CD4-positive, alpha-beta T cell treated with Interleukin-15 for 1 hour (primary cell): ENCODE measurements at regions not wholly inside any gene's neighbourhood (a gene's known extent, or its start where the extent isn't known, plus 50 kb on each side); places are given as distances from the start of the nearest gene placed in this dataset.

Experiments
- DNase-seq: peaks from one replicate; pipeline ENCODE4 v3.0.0-alpha.2; 2020

GRCh38 chr10:3510741-3511140, 274.3 kb downstream of the KLF6 start:
- no peak for DNase-seq

- DNase-seq = no peak
These were observed 275.7 kb downstream of the KLF6 start for GRCh38 chr10:3509355-3509754.

GRCh38 chr10:3503299-3503698, 281.7 kb downstream of the KLF6 start:
- no peak for DNase-seq

DNA sequence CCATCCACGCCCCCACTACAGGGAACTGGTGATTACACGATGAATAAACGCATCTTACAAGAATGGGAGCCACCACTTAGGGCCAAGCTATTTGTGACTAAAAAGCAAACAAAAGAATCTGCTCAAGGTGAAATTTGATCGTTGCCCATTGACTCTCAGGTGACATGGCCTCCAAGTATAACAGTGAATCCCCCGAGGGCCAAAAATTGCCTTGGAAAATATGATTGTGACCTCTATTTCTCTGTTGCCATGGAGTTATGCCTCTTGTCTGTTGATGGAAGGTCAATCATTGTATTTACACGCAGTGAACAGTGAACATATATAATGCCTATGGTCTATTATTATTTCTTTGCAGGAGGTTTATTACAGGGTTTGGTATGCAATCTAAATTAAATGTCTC, 282.3 kb downstream of the KLF6 start:
- DNase-seq = no peak

GRCh38 chr10:3500408-3500856, 284.6 kb downstream of the KLF6 start:
- no peak for DNase-seq

GRCh38 chr10:3499120-3499519, 285.9 kb downstream of the KLF6 start:
- no peak for DNase-seq

DNA sequence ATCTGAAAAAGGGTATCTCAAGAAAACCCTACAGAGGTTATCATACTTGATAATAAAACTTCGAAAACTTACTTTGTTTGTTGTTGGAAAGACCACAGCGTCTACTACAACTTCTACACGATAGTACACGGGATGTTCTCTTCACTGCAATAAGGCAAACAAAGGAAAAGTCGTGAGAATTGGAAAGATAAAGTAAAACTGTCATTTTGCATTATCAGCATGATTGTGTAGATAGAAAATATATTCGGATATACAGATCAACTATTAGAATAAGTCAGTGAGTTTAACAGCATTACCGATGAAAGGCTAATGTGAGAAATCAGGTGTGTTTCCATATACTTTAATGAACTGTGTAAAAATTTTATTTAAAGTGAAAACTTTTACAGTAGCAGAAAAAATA, 287.4 kb downstream of the KLF6 start:
- DNase-seq = no peak

- no peak for DNase-seq
These were observed 288.9 kb downstream of the KLF6 start for GRCh38 chr10:3496138-3496537.

DNA sequence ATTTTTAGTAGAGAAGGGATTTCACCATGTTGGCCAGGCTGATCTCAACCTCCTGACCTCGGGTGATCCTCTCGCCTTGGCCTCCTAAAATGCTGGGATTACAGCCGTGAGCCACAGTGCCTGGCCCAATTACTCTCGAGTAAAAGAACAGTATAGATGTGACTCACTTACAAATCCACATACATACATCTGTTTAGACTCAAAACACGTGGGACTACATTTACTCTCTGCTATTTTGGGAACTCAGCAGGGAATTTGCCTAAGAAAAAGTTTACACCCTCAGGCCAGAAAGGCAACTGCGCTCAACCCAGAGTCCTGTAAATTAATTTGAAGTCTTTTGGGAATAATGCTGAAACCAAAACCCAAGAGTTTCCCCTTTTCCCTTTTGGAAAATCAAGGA, 289.7 kb downstream of the KLF6 start:
- DNase-seq = no peak

DNA sequence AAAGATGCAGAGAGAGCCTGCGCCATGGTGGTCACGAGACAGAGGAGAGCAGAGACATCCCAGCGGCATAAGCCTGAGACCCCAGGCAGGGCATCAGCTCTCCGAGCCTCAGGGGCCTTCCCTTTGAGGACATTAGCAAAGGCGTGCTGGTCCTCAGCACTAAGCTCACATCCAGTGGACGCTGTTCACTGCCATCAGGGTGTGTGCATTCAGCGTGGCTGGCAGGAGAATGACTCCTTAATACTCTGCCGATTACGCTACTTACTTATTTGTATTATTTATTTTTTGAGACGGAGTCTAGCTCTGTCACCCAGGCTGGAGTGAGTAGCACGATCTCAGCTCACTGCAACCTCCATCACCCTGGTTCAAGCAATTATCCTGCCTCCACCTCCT, 290.2 kb downstream of the KLF6 start:
- DNase-seq = no peak

DNA sequence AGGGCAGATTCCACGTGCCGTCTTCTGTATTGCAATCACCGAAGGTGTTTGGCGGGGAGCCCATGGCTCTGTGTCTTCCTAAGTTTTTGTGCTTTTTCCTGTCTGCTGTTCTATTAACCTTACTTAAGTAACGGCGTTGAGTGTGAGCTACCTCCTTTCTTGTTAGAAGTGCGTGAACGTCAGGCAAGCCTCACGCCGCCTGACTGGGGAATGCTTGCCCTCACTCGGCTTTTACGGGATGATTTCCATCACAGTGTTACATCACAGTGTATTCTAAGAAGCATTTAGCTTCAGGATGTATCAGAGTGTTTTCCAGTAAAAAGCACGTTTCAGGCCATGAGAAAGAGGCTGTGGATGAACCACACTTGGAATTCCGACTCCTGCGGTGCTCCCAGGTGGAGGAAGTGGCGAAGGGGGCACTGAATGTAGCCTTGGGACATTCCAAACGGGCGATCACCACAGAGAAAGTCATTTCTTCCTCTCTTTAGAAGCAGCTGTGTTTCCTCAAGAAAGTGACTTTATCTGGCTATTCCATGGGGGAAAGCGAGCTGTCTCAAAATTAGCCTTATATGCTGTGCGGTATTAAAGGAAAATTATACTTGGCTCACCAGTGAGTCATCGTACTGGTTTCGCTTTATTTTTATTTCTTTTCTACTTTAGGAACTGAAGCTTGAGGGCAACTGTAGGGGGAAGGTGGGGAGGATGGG, 290.7 kb downstream of the KLF6 start:
- DNase-seq = no peak

- DNase-seq = no peak
These were observed 291.4 kb downstream of the KLF6 start for GRCh38 chr10:3493621-3494020.

GRCh38 chr10:3491571-3491970, 293.4 kb downstream of the KLF6 start:
- no peak for DNase-seq

DNA sequence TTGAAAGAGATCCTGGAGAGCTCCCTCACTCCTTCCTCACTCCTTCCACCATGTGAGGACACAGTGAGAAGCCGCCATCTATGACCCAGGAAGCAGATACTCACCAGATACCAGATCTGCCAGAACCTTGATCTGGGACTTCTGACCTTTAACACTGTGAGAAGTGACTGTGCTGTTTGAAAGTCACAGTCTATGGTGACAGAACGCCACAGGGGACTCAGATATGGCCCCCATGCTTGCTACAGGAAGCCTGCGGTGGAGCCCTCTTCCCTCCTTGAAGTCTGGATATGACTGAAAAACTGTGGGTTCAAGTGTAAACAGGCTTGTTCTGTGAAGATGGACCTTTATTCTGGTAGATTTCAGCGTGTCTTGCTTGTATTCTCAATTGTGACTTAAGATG, 297.8 kb downstream of the KLF6 start:
- DNase-seq = no peak

- DNase-seq = peak; percentile 69
These were observed 298.5 kb downstream of the KLF6 start for GRCh38 chr10:3486346-3487065.

DNA sequence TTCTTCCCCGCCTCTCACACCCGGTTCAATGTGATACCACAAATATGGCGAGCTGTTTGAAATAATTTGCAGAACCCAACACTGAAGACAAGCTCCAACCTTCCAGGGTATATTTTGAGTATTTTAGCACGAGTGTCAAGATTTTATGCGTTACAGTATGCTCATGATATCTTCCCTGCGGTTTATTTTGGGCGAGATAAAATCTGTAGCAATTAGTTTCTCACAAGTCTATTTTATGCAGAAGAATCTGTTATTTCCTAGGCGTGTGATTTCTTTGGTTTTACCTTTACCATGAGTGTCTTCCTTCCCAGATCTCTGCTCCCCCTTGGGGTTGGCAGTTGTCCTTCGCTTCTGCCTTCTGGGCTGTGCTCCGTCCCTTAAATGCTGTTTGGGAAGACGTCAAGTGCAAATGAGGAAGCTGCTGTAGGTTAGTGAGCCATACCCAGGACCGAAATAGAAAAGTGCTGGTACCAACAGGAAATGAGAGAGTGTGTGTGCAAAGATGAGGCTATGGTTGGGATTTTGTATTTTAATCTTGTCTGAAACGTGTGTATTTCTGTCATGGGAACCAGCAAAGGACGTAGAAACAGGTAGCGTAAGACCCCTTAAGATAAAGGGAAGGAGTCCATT, 299.8 kb downstream of the KLF6 start:
- DNase-seq = peak; percentile 73

DNA sequence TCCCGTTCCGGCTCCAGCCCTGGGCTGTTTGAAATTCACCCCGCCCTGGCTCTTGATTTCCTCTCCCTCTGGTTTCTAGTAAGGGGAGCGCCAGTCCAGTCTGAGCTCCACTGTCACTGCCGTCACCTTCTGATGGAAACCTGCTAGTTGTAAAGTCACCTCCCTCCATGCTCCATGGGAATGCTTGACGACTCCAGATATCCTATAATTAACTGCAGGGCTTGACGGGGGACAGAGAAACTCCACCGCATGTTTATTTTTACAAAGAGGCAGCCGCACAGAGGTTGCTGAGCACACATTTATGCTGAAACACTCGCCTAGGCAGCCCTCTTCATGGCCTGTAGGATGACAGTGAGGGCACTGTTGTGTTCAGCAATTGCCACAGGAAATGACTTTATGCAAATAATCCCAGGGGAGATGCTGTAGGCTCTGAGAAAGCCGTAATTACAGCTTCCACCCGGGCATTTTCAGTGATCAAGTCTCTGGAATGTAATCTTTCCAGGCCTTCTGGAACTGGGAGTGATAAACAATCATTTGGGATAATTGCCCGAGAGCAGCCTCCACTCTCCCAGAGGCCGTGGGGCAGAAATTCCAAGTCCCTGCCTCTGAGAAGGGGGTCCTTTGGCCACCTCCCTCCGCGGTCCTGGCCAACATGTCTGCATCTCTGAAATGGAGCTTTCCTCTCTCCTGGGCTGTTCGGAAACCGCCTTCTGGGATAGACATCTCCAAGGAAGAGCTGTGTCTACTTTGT, 300.5 kb downstream of the KLF6 start:
- peak; percentile 56 for DNase-seq

DNA sequence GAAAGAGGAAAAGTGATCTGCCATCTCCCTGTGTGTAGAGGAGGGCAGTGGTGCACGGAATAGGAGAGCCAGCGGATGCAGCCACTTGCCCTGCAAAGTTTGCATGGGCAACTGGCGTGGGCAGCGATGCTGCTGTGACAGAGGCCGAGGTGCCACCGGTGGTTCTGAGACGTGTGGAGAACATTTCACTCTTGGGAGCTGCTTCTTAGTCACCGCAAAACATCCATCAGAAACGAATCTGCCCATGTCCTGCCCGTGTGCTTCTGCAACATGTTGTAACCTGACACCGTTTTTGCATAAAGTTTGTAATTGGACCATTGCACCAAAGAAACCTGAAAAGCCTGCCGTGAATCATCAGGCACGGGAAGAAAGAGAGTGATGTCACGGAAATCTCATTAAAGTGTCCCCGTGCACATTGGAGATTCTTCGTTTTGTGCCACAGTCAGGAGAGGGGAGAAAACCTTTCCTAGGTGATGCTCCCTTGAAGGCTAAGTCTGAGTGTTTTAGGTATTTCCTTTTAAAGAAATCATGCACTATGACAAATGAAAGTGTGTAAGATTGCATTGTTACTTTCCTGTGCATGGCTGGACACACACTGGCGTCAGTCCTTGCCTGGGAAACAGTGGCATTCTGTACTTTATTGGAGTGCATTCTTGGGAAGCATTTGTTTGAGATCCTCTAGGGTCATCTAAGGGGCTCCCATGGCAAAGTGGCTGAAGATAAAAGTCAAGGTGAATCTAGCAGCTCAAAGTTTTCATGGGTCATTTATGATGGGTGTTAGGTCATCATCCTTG, 302.6 kb downstream of the KLF6 start:
- peak; percentile 37 for DNase-seq

DNA sequence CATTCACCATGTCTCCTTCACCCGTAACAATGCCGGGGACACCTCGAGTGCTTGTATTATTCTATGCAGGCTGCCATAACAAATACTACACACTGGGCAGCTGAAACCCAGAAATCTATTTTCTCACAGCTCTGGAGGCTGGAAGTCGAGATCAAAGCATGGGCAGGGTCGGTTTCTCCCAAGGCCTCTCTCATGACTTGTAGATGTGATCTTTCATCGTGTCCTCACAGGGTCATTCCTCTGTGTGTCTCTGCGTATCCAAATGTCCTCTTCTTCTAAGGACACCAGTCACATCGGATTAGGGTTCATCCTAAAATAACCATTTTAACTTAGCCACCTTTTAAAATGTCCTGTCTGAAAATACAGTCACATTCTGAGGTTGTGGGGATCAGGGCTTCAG, 303.5 kb downstream of the KLF6 start:
- no peak for DNase-seq

GRCh38 chr10:3480990-3481315, 304.1 kb downstream of the KLF6 start:
- DNase-seq = no peak

- DNase-seq = no peak
These were observed 304.6 kb downstream of the KLF6 start for GRCh38 chr10:3480281-3480989.

DNA sequence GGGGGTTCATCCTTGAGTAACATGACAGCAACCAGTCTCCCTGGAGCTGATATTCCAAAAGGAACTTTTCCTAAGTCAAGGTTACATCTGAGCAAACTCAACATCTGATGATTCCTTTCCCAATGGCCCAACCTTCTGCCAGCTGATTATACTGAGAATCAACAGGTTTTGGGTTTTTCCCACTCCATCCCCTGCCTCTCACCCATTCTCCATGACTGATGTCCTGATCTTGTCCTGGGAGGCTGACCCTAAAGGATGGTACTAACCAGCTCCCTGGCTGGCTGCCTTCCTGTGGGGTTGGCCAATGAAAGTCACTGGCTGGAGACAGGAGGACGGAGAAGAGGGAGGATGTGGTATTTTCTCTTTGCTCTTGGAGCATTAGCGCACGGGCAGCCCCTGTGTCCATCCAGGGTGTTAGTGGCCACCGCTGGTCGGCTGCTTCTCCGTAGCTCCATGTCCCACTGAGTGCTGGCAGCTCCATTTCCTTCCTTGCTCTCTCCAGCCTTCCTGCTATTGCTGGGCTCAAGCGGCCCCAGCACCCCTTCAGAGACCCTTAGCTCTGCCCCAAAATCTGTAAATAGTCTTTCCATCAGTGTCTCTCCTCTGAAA, 306.2 kb upstream of the PITRM1 start:
- no peak for DNase-seq
